Upper lobe of left lung (tissue), 4 donors: ENCODE measurements at regions not wholly inside any gene's neighbourhood (a gene's known extent, or its start where the extent isn't known, plus 50 kb on each side); places are given as distances from the start of the nearest gene placed in this dataset.

Experiments
- POLR2A ChIP-seq, 4 donors: fragments of 450-650 bp; IDR thresholded peaks; one replicate each; pipeline ENCODE4 v1.5.1; 2016 to 2017; ENCODE audit warnings: antibody characterized with exemption in 4 of 4, mild to moderate bottlenecking in 2 of 4
- TF ChIP-seq, protein P1 (sequence below), 6 experiments: fragments of 450-650 bp in 4 of 6; fragments of 200-600 bp in 2 of 6; sonication (generic) in 2 of 6; IDR thresholded peaks; one replicate each; pipeline ENCODE4 v1.5.1; 2016 to 2019; ENCODE audit warnings: antibody characterized with exemption in 6 of 6

DNA sequence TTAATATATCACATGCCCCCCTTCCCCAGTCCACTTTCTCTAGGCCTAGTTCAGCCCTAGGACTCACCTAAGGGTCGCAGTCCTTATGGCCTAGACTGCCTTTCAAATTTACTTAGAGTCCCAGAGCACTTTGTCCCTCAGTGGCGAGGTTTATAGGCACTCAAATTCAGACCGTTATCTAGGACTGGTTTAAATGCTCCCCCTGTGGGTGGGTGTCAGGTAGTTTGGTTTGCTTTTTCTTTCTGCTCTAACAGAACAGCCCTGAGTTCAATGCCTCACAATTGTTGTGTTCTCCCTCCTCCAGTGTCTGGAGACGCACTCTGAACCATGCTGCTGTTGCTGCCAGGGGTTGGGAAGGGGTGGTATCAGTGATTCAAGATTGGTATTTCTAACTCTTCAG, 317.1 kb downstream of the MAT2B start:
- TF ChIP-seq, protein P1, sequence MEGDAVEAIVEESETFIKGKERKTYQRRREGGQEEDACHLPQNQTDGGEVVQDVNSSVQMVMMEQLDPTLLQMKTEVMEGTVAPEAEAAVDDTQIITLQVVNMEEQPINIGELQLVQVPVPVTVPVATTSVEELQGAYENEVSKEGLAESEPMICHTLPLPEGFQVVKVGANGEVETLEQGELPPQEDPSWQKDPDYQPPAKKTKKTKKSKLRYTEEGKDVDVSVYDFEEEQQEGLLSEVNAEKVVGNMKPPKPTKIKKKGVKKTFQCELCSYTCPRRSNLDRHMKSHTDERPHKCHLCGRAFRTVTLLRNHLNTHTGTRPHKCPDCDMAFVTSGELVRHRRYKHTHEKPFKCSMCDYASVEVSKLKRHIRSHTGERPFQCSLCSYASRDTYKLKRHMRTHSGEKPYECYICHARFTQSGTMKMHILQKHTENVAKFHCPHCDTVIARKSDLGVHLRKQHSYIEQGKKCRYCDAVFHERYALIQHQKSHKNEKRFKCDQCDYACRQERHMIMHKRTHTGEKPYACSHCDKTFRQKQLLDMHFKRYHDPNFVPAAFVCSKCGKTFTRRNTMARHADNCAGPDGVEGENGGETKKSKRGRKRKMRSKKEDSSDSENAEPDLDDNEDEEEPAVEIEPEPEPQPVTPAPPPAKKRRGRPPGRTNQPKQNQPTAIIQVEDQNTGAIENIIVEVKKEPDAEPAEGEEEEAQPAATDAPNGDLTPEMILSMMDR (IDR thresholded peaks at IDR 0.05): no peak
- TF ChIP-seq POLR2A (IDR thresholded peaks at IDR 0.05): no peak
